ENCODE measurements at regions not wholly inside any gene's neighbourhood (a gene's known extent, or its start where the extent isn't known, plus 50 kb on each side); places are given as distances from the start of the nearest gene placed in this dataset.
"Not testable (repeated sequence)": the region's sequence is repeated elsewhere in the genome, so short reads cannot be mapped to it uniquely, and the experiment has no call there.

GRCh38 chr3:80705290-80705689, 937.5 kb upstream of the ROBO1 start:
- DNase-seq = no peak

GRCh38 chr3:80701349-80701748, 933.6 kb upstream of the ROBO1 start:
- no peak for DNase-seq

GRCh38 chr3:80697291-80697690, 929.5 kb upstream of the ROBO1 start:
- DNase-seq = no peak

DNA sequence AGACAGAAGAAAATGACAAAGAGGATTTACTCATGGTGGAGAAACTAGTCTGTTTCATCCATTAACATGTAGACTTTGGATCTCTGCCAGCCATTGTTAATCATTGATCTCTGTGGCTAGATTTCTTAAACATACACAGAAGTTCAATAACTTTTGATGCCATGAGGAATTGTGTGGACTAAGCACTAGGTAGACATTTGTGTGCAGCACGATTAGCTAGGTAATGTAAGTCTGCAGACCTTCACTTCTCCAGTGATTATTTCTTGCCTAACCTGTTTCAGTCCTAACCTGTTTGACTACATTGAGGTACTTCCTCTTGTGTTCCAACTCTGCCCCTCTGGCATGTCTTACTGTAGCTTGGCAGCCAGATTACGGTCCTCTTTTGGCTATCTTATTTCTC, 928.5 kb upstream of the ROBO1 start:
- no peak for DNase-seq

- peak; percentile 48 to 54 for DNase-seq
These were observed 921.0 kb upstream of the ROBO1 start for GRCh38 chr3:80688814-80689213.

DNA sequence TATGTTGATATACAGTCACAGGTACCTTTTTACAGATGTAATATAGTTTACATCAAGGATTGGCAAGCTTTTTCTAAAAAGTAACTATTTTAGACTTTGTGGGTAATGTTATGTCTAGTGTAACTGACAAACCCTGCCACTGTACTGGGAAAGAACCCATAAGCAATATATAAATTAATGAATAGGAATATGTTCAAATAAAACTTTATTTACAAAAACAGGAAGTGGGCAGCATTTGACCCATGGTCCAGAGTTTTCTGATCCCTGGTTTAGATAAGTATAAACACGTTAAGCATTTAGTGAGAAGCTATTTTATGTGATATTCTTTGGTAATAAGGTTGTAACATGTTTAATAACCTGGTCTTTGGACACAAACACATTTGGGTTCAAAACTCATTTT, 915.2 kb upstream of the ROBO1 start:
- DNase-seq = no peak

- no peak for DNase-seq
These were observed 914.4 kb upstream of the ROBO1 start for GRCh38 chr3:80682235-80682634.

- peak in 1 of 2 experiments; percentile 28 for DNase-seq
These were observed 910.0 kb upstream of the ROBO1 start for GRCh38 chr3:80677796-80678195.

DNA sequence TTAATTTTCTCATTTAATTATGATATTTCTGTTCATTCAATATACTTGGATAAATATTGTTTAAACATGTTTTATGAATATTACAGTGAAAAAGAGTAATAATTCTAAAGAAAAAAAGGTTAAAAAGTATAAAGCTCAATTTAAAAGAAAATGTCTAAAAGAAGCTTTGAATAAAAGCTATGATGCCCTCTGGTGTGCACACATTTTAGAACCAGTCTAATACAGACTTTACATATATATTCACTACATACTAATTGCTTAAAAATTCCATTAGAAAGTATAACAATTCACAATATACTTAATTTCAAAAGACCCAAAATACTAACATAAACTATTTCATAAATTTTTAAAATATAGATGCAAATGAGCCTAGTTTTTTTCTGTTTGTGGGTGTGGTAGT, 909.1 kb upstream of the ROBO1 start:
- DNase-seq = no peak

DNA sequence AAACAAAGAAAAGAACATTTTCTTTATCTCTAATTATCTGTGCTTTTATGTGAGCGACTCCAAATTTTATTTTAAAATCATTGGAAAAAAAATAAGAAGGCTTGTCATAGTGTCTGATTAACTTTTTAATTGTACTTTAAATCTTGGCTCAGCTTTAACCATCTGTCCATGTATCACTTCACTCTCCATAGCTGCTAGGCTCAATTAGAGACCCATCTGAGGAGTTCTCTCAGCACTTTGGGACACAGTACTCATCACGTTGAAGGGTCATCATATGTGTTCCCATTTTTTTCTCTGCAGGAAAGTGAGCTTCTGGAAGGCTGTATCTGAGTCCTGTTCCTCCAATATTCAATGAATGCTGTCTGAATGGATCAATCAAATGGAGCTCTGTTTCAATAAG, 908.5 kb upstream of the ROBO1 start:
- no peak for DNase-seq

DNA sequence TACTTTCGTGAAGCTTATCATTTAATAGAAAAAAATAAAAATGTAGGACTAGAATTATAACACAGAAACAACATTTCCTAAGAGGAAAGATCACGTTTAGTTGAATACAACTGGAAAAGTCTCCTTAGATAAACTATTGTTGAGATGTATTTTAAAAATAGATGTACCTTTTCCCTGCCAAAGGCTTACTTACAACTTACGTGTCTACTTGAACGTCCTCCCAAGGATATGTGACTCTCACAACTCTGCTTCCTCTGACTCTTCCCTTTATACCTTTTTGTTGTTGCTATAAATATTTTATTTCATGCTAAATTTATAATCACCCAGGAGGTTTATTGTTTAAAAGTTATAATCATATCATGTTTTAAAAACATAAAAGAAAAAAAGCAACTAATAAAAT, 908.0 kb upstream of the ROBO1 start:
- DNase-seq = no peak

GRCh38 chr3:80668600-80669294, 900.9 kb upstream of the ROBO1 start:
- DNase-seq = no peak

DNA sequence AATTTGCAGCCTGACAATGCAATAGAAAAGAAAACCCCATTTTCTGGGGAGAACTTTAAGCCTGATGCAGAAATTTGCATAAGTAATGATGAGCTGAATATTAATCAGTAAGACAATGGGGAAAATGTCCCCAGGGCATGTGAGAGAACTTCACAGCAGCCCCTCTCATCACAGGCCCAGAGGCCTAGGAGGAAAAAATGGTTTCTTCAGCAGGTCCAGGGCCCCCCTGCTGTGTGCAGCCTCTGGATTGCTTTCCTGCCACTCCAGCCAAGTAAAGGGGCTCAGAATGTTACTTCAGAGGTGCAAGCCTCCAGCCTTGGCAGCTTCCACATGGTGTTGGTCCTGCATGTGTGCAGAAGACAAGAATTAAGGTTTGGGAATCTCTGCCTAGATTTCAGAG, 900.3 kb upstream of the ROBO1 start:
- DNase-seq = no peak

DNA sequence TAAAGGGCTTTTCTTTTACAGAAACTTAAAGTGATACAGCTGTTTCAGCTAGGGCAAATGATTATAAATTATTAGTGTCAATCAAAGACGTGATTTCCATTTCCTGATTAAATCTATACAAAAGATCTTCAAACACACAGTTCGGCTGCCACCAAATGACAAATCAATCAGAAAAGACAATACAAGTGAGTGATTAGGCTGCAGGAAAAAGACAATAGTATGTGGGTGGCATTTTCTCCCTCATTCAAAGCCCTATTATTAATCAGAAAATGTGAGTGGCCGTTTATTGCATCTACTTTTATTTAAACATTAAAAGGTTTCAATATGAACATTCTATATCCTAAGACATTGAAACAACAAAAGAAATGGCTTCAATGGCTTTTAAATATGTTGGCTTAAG, 895.6 kb upstream of the ROBO1 start:
- DNase-seq = no peak

DNA sequence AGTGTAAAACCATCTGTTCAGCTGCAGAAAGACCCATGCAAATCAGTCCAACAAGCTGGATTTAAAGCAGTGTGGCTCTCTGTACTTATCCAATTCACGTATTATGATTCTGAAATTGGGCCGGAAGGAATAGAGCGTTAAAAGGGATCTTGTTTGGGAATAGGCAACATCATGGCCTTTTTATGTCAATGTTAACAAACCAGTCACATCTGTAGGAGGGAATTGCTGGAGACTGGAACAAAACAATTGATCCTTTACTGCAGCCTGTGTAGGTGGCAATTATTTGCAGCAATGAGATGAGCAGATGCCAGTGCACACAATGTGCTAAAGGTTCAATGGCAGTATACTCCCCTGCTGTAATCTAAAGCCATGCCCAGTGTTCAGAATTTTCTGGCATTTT, 887.4 kb upstream of the ROBO1 start:
- DNase-seq = no peak

GRCh38 chr3:80649170-80649569, 881.4 kb upstream of the ROBO1 start:
- no peak for DNase-seq

DNA sequence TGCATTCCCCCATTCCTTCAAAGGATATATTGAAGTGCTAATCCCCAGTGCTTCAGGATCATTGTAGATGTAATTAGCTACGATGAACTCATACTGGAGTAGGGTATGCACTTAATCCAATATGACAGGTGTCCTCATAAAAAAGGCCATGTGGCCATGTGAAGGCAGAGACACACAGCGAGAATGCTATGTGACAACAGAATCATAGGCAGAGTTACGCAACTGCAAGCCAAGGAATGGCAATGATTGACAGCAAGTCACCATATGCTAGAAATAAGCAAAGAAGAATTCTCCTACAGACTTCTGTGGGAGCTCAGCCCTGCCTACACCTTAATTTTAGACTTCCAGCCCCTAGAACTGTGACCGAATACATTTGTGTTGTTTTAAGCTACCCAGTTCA, 875.6 kb upstream of the ROBO1 start:
- no peak for DNase-seq

DNA sequence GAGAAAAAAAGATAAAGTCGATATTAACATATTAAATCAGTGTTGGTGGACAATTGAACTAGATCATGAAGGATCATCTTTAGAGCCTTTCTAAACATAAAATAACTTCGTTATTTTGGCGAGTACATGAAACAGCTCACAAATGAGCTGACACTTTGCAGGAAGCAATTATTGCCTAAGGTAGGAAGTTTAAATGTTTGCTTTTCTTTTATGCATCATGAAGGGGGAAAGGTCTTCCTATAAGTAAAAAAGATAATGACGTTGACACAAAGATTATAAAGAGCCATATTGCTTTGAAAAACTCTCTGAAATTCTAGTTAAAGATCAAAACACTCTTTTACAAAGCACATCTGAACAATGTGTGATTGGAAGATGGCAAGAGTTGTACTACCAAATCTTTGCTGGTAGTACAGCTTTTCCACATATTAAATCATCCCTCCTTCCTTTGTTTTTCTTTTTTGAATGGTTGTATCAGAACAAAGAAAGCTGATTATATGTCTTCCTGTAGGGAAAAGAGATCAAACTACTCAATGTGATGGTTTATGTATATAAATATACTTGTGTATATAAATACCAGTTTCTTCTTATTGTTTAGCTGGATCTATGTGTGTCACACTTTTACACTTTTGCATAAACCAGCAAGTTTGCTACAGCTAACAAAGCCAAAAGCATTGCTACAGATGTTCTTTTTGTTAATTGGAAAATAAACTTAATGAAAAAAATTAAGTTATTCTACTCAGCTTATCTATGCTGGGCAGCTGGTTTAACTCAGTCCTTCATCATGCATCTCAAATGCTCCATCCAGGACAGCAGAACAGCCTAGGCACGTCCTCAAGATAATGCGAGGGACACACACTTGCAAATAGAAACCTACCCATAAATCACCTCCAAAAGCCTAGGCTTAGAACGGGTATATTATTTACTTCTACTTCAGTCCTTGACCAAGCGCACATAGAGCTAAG, 850.8 kb upstream of the ROBO1 start:
- DNase-seq = no peak

- no peak for DNase-seq
These were observed 844.6 kb upstream of the ROBO1 start for GRCh38 chr3:80612366-80612765.

- not testable (repeated sequence) for DNase-seq
These were observed 840.3 kb upstream of the ROBO1 start for GRCh38 chr3:80608072-80608471.

DNA sequence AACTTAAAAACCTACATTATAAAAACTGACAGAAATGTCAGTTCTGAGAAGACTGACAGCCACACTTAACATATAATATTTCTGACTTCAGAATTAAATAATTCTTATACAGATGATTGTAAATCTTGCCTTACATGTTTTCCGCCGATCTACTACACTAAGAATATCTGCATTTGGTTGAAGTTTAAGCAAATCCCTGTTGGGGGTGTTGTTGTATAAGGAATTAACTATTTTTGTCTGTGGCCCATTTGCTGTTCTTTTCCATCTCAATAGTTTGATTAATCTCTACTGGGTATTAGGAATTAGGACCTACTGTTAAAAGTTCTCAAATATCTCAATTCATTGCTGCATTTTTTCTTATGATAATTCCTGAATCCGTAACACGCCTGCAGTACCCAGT, 838.3 kb upstream of the ROBO1 start:
- peak in 1 of 2 experiments; percentile 4 for DNase-seq

DNA sequence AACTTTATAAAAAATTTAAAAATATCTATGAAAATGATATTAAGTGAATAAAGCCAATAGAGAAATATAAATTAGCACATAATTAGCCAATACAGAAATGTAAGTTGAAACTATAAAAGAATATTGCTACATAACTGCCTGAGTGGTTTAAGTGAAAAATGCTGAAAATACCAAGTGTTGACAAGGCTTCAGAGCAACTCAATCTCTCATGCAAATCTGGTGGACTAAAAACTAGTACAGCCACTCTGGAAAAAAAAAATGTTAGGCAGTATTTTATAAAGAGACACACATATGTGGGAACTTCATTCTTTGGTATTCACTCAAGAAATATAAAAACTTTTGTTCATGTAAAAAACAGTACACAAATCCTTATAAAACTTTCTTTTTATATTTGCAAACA, 833.7 kb upstream of the ROBO1 start:
- no peak for DNase-seq

DNA sequence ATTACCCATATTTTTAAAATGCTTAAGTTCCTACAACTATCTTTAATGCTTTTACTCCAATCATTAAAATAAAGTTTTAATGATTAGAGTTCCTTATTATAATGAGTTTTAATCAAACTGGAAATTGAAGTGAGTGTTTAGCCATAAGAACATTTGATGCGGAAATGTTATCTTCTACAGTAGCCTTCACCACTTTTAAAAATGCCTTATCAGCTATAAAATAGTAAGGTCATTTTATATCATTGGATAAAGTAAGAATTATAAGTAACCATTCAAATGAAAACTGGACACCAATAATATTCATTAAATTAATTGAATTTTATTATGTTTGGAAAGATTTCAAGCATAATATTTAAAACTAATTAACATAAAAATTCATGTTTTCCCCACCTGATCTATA, 825.0 kb upstream of the ROBO1 start:
- DNase-seq = no peak

- no peak for DNase-seq
These were observed 818.5 kb upstream of the ROBO1 start for GRCh38 chr3:80586338-80586737.

Measured in Kasumi-1 (cell line).